ENCODE measurements at regions not wholly inside any gene's neighbourhood (a gene's known extent, or its start where the extent isn't known, plus 50 kb on each side); places are given as distances from the start of the nearest gene placed in this dataset.

GRCh38 chr14:49493557-49493956, 92.6 kb downstream of the RPS29 start:
- H3K27ac ChIP-seq (ENCODE audit: low read depth in 1 of 2, low read length in 2 of 2): no peak overlapping the region
- WGBS: 55% methylated on average over 3 of the region's 3 CpGs
- no peaks in the 10 kb centered on the region for H3K9me3 ChIP-seq (ENCODE audit: control insufficient read depth in 4 of 4, low read length in 3 of 4)
- no peaks in the 10 kb centered on the region for H3K36me3 ChIP-seq (ENCODE audit: control insufficient read depth in 4 of 4, insufficient read depth in 3 of 4, low read depth in 1 of 4, low read length in 3 of 4)
- H3K4me3 ChIP-seq (ENCODE audit: low read depth in 1 of 3, low read length in 3 of 3): no peak overlapping the region
- no peak overlapping the region for H3K9ac ChIP-seq (ENCODE audit: low read depth in 1 of 2, low read length in 2 of 2)
- no peaks in the 10 kb centered on the region for H3K27me3 ChIP-seq (ENCODE audit: control insufficient read depth in 4 of 4, insufficient read depth in 4 of 4, low read length in 3 of 4)
- TF ChIP-seq HNF4G (IDR thresholded peaks at IDR 0.05) (no peak), GABPA (IDR thresholded peaks at IDR 0.05 in 1 of 2, conservative IDR thresholded peaks at IDR 0.05 in 1 of 2) (no peak), EGR1 (IDR thresholded peaks at IDR 0.05; ENCODE audit: low read depth in 2 of 2) (no peak), FOXA1 (IDR thresholded peaks at IDR 0.05) (no peak)
- DNase-seq (ENCODE audit: low spot score): no peak
- peaks cover 0 to 6% (median 0%) of the 10 kb centered on the region in 4 donors for H3K4me1 ChIP-seq (ENCODE audit: control insufficient read depth in 4 of 4, insufficient read depth in 4 of 4, low read length in 3 of 4)

- WGBS: 22% methylated on average over 3 of the region's 3 CpGs
- peak; percentile 47 to 79 for TF ChIP-seq HNF4A (conservative IDR thresholded peaks at IDR 0.05)
- no peak for TF ChIP-seq NR2F2 (IDR thresholded peaks at IDR 0.05)
- TF ChIP-seq RAD21 (IDR thresholded peaks at IDR 0.05): no peak
- peak in 1 of 2 donors; percentile 65 for TF ChIP-seq RXRA (IDR thresholded peaks at IDR 0.05)
- peak; percentile 85 for TF ChIP-seq FOXA2 (IDR thresholded peaks at IDR 0.05)
- TF ChIP-seq EGR1 (IDR thresholded peaks at IDR 0.05; ENCODE audit: low read depth in 2 of 2): no peak
- TF ChIP-seq ATF3 (IDR thresholded peaks at IDR 0.05): peak; percentile 66
- no peak for TF ChIP-seq TAF1 (conservative IDR thresholded peaks at IDR 0.05)
- no peak for TF ChIP-seq CTCF (IDR thresholded peaks at IDR 0.05; ENCODE audit: low read depth, low read length, missing input control)
- TF ChIP-seq JUND (IDR thresholded peaks at IDR 0.05): peak; percentile 61 to 93
- no peak for TF ChIP-seq SP1 (IDR thresholded peaks at IDR 0.05)
- no peak for TF ChIP-seq GABPA (IDR thresholded peaks at IDR 0.05 in 1 of 2, conservative IDR thresholded peaks at IDR 0.05 in 1 of 2)
- TF ChIP-seq YY1 (IDR thresholded peaks at IDR 0.05): peak; percentile 69
- TF ChIP-seq REST (IDR thresholded peaks at IDR 0.05): no peak
- TF ChIP-seq FOXA1 (IDR thresholded peaks at IDR 0.05): peak; percentile 74
- no peak for TF ChIP-seq MAX (IDR thresholded peaks at IDR 0.05)
- no peak for TF ChIP-seq HNF4G (IDR thresholded peaks at IDR 0.05)
- peak; percentile 25 for TF ChIP-seq ZBTB33 (IDR thresholded peaks at IDR 0.05)
Measured at GRCh38 chr14:49492151-49492550, 94.0 kb downstream of the RPS29 start.

More at GRCh38 chr14:49492151-49492550, 94.0 kb downstream of the RPS29 start:
- Histone ChIP-seq H3K27ac (ENCODE audit: low read depth in 1 of 2, low read length in 2 of 2) (peak overlapping the region in 1 of 2 donors; percentile 32), H3K9me3 (ENCODE audit: control insufficient read depth in 4 of 4, low read length in 3 of 4) (no peaks in the 10 kb centered on the region), H3K4me3 (ENCODE audit: low read depth in 1 of 3, low read length in 3 of 3) (no peak overlapping the region), H3K36me3 (ENCODE audit: control insufficient read depth in 4 of 4, insufficient read depth in 3 of 4, low read depth in 1 of 4, low read length in 3 of 4) (no peaks in the 10 kb centered on the region), H3K4me1 (ENCODE audit: control insufficient read depth in 4 of 4, insufficient read depth in 4 of 4, low read length in 3 of 4) (peaks cover 0 to 6% (median 0%) of the 10 kb centered on the region in 4 donors), H3K9ac (ENCODE audit: low read depth in 1 of 2, low read length in 2 of 2) (no peak overlapping the region), H3K27me3 (ENCODE audit: control insufficient read depth in 4 of 4, insufficient read depth in 4 of 4, low read length in 3 of 4) (no peaks in the 10 kb centered on the region)
- DNase-seq (ENCODE audit: low spot score): no peak
